CD4-positive, alpha-beta T cell (primary cell): ENCODE measurements at regions not wholly inside any gene's neighbourhood (a gene's known extent, or its start where the extent isn't known, plus 50 kb on each side); places are given as distances from the start of the nearest gene placed in this dataset.
A peak's percentile ranks its signal among the peaks of the same experiment; 100 is the strongest.

Source experiments
- ATAC-seq: fragments of 200-7000 bp; cut with Tn5 transposase; one replicate; pipeline ENCODE4 v1.10.0; 2022; ENCODE audit warnings: mild to moderate bottlenecking; ENCODE audit not compliant: poor library complexity
- CTCF ChIA-PET: fragments of 350-600 bp; sonication (Branson Sonifier 250); formaldehyde crosslinking; loops from one replicate; lab custom pipeline; 2021; ENCODE audit warnings: antibody characterized with exemption, inconsistent platforms; lab: Charles Lee
- POLR2A ChIA-PET: fragments of 350-600 bp; sonication (Branson Sonifier 250); formaldehyde crosslinking; loops from one replicate; lab custom pipeline; 2021; ENCODE audit warnings: antibody characterized with exemption, inconsistent platforms; lab: Charles Lee
- DNase-seq, 14 experiments: peaks; one replicate each; pipeline ENCODE4 v3.0.0-alpha.2; 2013 to 2020; ENCODE audit warnings: mixed read lengths in 2 of 14
- H3K27ac ChIP-seq, 2 donors: one replicate each; pipeline versions ENCODE4 v1.5.1 to v1.7.0; 2013; ENCODE audit warnings: low read length in 2 of 2, low read depth in 1 of 2, mild to moderate bottlenecking in 1 of 2
- H3K27me3 ChIP-seq, 2 experiments: 1 replicate in 1 of 2; 2 replicates in 1 of 2; pipeline versions ENCODE4 v1.6.1 to v1.7.0; 2013; ENCODE audit warnings: low read length in 2 of 2, control low read depth in 1 of 2, mild to moderate bottlenecking in 1 of 2, moderate library complexity in 1 of 2; ENCODE audit not compliant: insufficient read depth in 2 of 2, control insufficient read depth in 1 of 2
- H3K36me3 ChIP-seq: one replicate; pipeline ENCODE4 v1.6.1; 2013; ENCODE audit warnings: low read length, control low read depth; ENCODE audit not compliant: insufficient read depth
- H3K4me1 ChIP-seq: one replicate; pipeline ENCODE4 v1.6.1; 2013; ENCODE audit warnings: low read length, control low read depth; ENCODE audit not compliant: insufficient read depth
- H3K4me3 ChIP-seq: one replicate; pipeline ENCODE4 v1.5.1; 2013; ENCODE audit warnings: mild to moderate bottlenecking, low read length, moderate library complexity
- H3K9me3 ChIP-seq, 2 experiments: 1 replicate in 1 of 2; 2 replicates in 1 of 2; pipeline versions ENCODE4 v1.6.1 to v1.7.0; 2013; ENCODE audit warnings: low read length in 2 of 2, mild to moderate bottlenecking in 2 of 2, control low read depth in 1 of 2, moderate library complexity in 1 of 2; ENCODE audit not compliant: control insufficient read depth in 1 of 2, insufficient read depth in 1 of 2
- H3K27ac Mint-ChIP-seq: one replicate; pipeline ENCODE4 v1.8.0; 2020; ENCODE audit warnings: mixed read lengths
- H3K27me3 Mint-ChIP-seq: one replicate; pipeline ENCODE4 v1.8.0; 2021; ENCODE audit warnings: mixed read lengths
- H3K36me3 Mint-ChIP-seq: one replicate; pipeline ENCODE4 v1.8.0; 2021; ENCODE audit warnings: low read depth, mixed read lengths
- H3K4me1 Mint-ChIP-seq: one replicate; pipeline ENCODE4 v1.8.0; 2021; ENCODE audit warnings: low read depth, mixed read lengths
- H3K4me3 Mint-ChIP-seq: one replicate; pipeline ENCODE4 v1.8.0; 2020; ENCODE audit warnings: mild to moderate bottlenecking, mixed read lengths
- H3K9me3 Mint-ChIP-seq: one replicate; pipeline ENCODE4 v1.8.0; 2020; ENCODE audit warnings: mixed read lengths
- intact Hi-C, 2 experiments: fragments of 100-400 bp; cut with DNase I in 1 of 2; cut with micrococcal nuclease in 1 of 2; formaldehyde crosslinking; loops; one replicate each; pipeline versions ENCODE4 v1.15.1 to v1.9.0; 2023 to 2025; cut with DNase I, micrococcal nuclease
- TF ChIP-seq, protein P1 (sequence below): fragments of 200-600 bp; IDR thresholded peaks from one replicate; pipeline ENCODE4 v1.8.0; 2022; ENCODE audit warnings: antibody characterized with exemption, mild to moderate bottlenecking

DNA sequence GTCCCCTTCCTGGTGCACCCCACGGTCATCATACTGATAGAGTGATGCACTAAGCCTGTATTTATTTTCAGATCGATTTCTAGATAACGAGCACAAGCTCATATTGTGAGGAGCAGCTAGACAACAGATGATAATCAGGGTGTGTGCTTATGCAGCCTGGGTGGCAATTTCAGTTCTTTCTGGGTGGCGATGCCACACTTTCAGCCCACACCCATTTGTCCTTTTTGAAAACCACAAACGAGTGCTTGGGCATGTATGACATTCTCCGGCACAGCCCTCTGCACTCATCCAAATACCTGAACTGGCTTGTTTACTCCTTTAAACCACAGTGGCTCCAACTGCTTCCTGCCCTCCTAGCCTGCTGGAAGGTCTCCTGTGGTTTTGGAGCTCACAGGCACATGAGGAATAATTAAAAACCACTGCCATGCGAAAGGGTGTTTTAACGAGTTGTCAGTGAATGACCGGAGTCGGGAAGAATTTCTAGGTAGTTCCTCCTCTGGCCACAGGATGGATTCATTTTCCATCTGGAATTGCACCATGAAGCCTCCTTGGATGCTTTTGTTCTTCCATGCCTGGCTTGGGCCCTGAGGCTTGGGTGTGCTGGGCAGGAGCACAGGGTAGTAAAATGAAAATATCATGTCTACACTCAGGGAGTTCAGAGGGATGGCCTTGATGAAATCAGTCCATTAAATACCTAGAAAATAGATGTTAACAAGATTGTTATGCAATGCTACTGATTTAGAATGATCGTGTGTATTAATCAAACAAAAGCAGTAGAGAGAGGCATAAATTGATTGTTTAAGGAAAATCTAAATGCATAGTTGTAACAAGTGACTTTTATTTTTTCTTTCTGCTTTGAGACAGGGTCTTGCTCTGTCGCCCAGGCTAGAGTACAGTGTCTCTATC, 52.4 kb upstream of the ITGB1 start:
- no peaks in the 10 kb centered on the region for H3K36me3 ChIP-seq
- DNase-seq (peak in 12 of 14 experiments; percentile 9 to 78 (median 28)), ATAC-seq (peak; percentile 61)
- POLR2A ChIA-PET = interaction anchor here (0.7 to 2.5 kb wide), 12 partner anchors 15 to 632 kb away, joined by 3 to 13 read pairs (median 4); no protein-coding TSS in a partner anchor
- H3K4me1 Mint-ChIP-seq = peaks cover 47% of the 10 kb centered on the region
- H3K27me3 ChIP-seq = no peaks in the 10 kb centered on the region
- H3K9me3 Mint-ChIP-seq = no peaks in the 10 kb centered on the region
- H3K36me3 Mint-ChIP-seq = no peaks in the 10 kb centered on the region
- H3K27ac Mint-ChIP-seq = peak overlapping the region; percentile 87
- H3K9me3 ChIP-seq = no peaks in the 10 kb centered on the region
- CTCF ChIA-PET = interaction anchor here (1.5 to 4.3 kb wide), 6 partner anchors 17 to 183 kb away, joined by 4 to 33 read pairs (median 10); no protein-coding TSS in a partner anchor
- TF ChIP-seq, protein P1, sequence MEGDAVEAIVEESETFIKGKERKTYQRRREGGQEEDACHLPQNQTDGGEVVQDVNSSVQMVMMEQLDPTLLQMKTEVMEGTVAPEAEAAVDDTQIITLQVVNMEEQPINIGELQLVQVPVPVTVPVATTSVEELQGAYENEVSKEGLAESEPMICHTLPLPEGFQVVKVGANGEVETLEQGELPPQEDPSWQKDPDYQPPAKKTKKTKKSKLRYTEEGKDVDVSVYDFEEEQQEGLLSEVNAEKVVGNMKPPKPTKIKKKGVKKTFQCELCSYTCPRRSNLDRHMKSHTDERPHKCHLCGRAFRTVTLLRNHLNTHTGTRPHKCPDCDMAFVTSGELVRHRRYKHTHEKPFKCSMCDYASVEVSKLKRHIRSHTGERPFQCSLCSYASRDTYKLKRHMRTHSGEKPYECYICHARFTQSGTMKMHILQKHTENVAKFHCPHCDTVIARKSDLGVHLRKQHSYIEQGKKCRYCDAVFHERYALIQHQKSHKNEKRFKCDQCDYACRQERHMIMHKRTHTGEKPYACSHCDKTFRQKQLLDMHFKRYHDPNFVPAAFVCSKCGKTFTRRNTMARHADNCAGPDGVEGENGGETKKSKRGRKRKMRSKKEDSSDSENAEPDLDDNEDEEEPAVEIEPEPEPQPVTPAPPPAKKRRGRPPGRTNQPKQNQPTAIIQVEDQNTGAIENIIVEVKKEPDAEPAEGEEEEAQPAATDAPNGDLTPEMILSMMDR = no peak
- intact Hi-C loops = no loop called here
- no peak overlapping the region for H3K4me3 ChIP-seq
- H3K27ac ChIP-seq = peak overlapping the region; percentile 42 to 74
- peaks cover 6% of the 10 kb centered on the region for H3K27me3 Mint-ChIP-seq
- peak overlapping the region; percentile 70 for H3K4me3 Mint-ChIP-seq
- peaks cover 43% of the 10 kb centered on the region for H3K4me1 ChIP-seq

DNA sequence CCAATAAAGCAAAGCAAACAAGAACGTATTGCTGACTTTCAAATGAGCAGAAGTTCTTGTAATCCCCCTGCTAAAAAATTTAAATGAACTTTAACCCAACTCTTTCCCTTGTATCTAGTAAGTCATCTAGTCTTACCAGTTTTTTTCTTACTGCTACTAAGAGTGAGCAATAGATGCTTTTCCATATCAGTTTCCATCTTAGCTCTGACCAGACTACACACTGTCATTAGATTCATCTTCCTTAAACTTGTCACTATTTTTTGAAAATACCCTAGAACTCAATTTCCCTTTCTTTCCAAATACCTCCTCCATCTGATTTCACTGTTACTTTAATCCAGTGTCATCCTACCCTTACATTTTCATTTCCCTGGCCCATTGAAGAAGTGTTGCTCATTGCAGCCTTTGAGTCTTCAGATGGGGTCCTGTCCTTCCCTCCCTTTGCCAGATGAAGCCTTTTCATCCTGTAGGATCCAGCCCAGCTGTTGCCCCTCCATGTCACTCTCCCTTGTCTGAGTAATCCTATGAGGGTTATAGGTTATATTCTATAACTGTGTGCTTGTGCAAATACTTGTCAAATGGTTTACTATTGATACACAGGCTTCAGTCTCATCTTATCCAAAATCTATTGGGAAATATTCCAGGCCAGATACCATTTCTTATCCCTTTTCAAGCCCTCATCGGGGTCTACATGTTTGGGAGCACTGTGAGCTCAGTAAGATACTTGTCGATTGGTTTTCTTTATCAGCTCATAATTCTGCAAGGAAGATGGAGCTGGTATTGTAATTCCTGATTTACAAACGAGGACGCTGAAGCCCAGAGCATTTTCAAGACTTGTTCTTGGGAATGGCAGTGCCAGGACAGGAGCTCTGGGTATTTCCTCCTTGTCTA, 51.5 kb upstream of the ITGB1 start:
- Mint-ChIP-seq H3K36me3 (no peaks in the 10 kb centered on the region), H3K4me1 (peaks cover 49% of the 10 kb centered on the region), H3K9me3 (no peaks in the 10 kb centered on the region), H3K4me3 (peak overlapping the region; percentile 70), H3K27me3 (peaks cover 6% of the 10 kb centered on the region), H3K27ac (peak overlapping the region; percentile 87)
- DNase-seq (no peak), ATAC-seq (no peak)
- H3K4me1 ChIP-seq = peaks cover 48% of the 10 kb centered on the region
- TF ChIP-seq, protein P1 = no peak
- no peaks in the 10 kb centered on the region for H3K9me3 ChIP-seq
- H3K27me3 ChIP-seq = no peaks in the 10 kb centered on the region
- intact Hi-C loops = loop anchor here (1.0 to 10.0 kb wide), 8 partner anchors 72 to 822 kb away; no protein-coding TSS in a partner anchor
- POLR2A ChIA-PET = interaction anchor here (0.7 to 2.5 kb wide), 20 partner anchors 16 to 631 kb away, joined by 3 to 13 read pairs (median 4); partner anchors contain the start of gene CCDC7
- no peak overlapping the region for H3K4me3 ChIP-seq
- peak overlapping the region; percentile 42 to 74 for H3K27ac ChIP-seq
- CTCF ChIA-PET = interaction anchor here (0.6 to 4.3 kb wide), 27 partner anchors 12 to 640 kb away, joined by 3 to 33 read pairs (median 4); no protein-coding TSS in a partner anchor
- no peaks in the 10 kb centered on the region for H3K36me3 ChIP-seq
